ENCODE measurements at regions not wholly inside any gene's neighbourhood (a gene's known extent, or its start where the extent isn't known, plus 50 kb on each side); places are given as distances from the start of the nearest gene placed in this dataset.
"Not testable (repeated sequence)": the region's sequence is repeated elsewhere in the genome, so short reads cannot be mapped to it uniquely, and the experiment has no call there.

GRCh38 chr9:22975951-22976350 is 529.3 kb downstream of the DMRTA1 start:
- H3K4me1 Mint-ChIP-seq: no peaks in the 10 kb centered on the region

GRCh38 chr9:22976454-22976853 is 529.8 kb downstream of the DMRTA1 start:
- Mint-ChIP-seq H3K4me1 (no peaks in the 10 kb centered on the region), H3K27me3 (ENCODE audit: low read depth) (no peaks in the 10 kb centered on the region), H3K4me3 (no peak overlapping the region), H3K36me3 (no peaks in the 10 kb centered on the region), H3K9me3 (no peaks in the 10 kb centered on the region), H3K27ac (no peak overlapping the region)
- DNase-seq (ENCODE audit: low spot score in 2 of 2, unreplicated experiment in 2 of 2): no peak
- TF ChIP-seq CTCF (IDR thresholded peaks at IDR 0.05; ENCODE audit: unreplicated experiment): no peak

More at GRCh38 chr9:22975951-22976350, 529.3 kb downstream of the DMRTA1 start:
- Mint-ChIP-seq H3K36me3 (no peaks in the 10 kb centered on the region), H3K27me3 (ENCODE audit: low read depth) (no peaks in the 10 kb centered on the region), H3K4me3 (no peak overlapping the region), H3K27ac (no peak overlapping the region), H3K9me3 (no peaks in the 10 kb centered on the region)
- no peak for DNase-seq (ENCODE audit: low spot score in 2 of 2, unreplicated experiment in 2 of 2)
- TF ChIP-seq CTCF (IDR thresholded peaks at IDR 0.05; ENCODE audit: unreplicated experiment): no peak

- H3K4me1 Mint-ChIP-seq; H3K36me3 Mint-ChIP-seq; H3K4me3 Mint-ChIP-seq; H3K27me3 Mint-ChIP-seq (ENCODE audit: low read depth); H3K9me3 Mint-ChIP-seq; H3K27ac Mint-ChIP-seq; DNase-seq (ENCODE audit: low spot score in 2 of 2, unreplicated experiment in 2 of 2): not testable (repeated sequence)
Observed at GRCh38 chr9:22980429-22980828, 533.8 kb downstream of the DMRTA1 start.

- no peak overlapping the region for H3K4me3 Mint-ChIP-seq
- no peak for DNase-seq (ENCODE audit: low spot score in 2 of 2, unreplicated experiment in 2 of 2)
- no peaks in the 10 kb centered on the region for H3K27me3 Mint-ChIP-seq (ENCODE audit: low read depth)
- no peaks in the 10 kb centered on the region for H3K4me1 Mint-ChIP-seq
- no peaks in the 10 kb centered on the region for H3K36me3 Mint-ChIP-seq
- no peak for TF ChIP-seq CTCF (IDR thresholded peaks at IDR 0.05; ENCODE audit: unreplicated experiment)
- no peak overlapping the region for H3K27ac Mint-ChIP-seq
- H3K9me3 Mint-ChIP-seq: no peaks in the 10 kb centered on the region
Observed at GRCh38 chr9:22986556-22986955, 539.9 kb downstream of the DMRTA1 start.

- DNase-seq (ENCODE audit: low spot score in 2 of 2, unreplicated experiment in 2 of 2): no peak
- Mint-ChIP-seq H3K36me3 (no peaks in the 10 kb centered on the region), H3K4me3 (no peak overlapping the region), H3K27me3 (ENCODE audit: low read depth) (no peaks in the 10 kb centered on the region), H3K9me3 (no peaks in the 10 kb centered on the region), H3K27ac (no peak overlapping the region), H3K4me1 (no peaks in the 10 kb centered on the region)
- no peak for TF ChIP-seq CTCF (IDR thresholded peaks at IDR 0.05; ENCODE audit: unreplicated experiment)
Observed at GRCh38 chr9:22990349-22990748, 543.7 kb downstream of the DMRTA1 start.

GRCh38 chr9:22992780-22993179 is 546.2 kb downstream of the DMRTA1 start:
- H3K9me3 Mint-ChIP-seq: peaks cover 5% of the 10 kb centered on the region
- no peak for TF ChIP-seq CTCF (IDR thresholded peaks at IDR 0.05; ENCODE audit: unreplicated experiment)
- no peak overlapping the region for H3K4me3 Mint-ChIP-seq
- no peak overlapping the region for H3K27ac Mint-ChIP-seq
- no peak for DNase-seq (ENCODE audit: low spot score in 2 of 2, unreplicated experiment in 2 of 2)
- no peaks in the 10 kb centered on the region for H3K36me3 Mint-ChIP-seq
- no peaks in the 10 kb centered on the region for H3K27me3 Mint-ChIP-seq (ENCODE audit: low read depth)
- no peaks in the 10 kb centered on the region for H3K4me1 Mint-ChIP-seq

Measured in mesothelial cell of epicardium (in vitro differentiated cells).